ENCODE measurements at regions not wholly inside any gene's neighbourhood (a gene's known extent, or its start where the extent isn't known, plus 50 kb on each side); places are given as distances from the start of the nearest gene placed in this dataset.

DNA sequence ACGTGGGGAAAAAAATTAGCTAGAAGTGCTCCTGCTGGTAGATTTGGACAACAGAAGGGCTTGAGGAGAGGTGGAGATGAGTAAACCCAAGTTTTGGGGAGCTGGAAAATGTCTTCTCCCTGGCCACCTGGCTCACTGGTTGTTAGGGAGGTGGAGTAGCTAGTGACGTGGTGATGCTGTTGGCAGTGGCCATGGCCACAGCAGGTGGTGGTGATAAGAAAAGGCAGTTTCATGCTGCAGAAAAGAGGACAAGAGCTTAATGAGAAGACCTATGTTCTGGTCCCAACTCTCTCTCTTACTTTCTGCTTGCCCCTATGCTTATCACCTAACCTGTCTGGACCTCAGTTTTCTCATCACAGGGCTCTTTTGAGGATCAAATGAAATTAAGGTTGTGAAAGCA is 223.5 kb upstream of the N4BP1 start:
- H3K4me1 ChIP-seq = no peaks in the 10 kb centered on the region
- no peak overlapping the region for H3K27ac ChIP-seq (replicated peaks)
- peaks cover 17% of the 10 kb centered on the region for H3K27me3 ChIP-seq (ENCODE audit: low read depth)
- TF ChIP-seq, protein P1, sequence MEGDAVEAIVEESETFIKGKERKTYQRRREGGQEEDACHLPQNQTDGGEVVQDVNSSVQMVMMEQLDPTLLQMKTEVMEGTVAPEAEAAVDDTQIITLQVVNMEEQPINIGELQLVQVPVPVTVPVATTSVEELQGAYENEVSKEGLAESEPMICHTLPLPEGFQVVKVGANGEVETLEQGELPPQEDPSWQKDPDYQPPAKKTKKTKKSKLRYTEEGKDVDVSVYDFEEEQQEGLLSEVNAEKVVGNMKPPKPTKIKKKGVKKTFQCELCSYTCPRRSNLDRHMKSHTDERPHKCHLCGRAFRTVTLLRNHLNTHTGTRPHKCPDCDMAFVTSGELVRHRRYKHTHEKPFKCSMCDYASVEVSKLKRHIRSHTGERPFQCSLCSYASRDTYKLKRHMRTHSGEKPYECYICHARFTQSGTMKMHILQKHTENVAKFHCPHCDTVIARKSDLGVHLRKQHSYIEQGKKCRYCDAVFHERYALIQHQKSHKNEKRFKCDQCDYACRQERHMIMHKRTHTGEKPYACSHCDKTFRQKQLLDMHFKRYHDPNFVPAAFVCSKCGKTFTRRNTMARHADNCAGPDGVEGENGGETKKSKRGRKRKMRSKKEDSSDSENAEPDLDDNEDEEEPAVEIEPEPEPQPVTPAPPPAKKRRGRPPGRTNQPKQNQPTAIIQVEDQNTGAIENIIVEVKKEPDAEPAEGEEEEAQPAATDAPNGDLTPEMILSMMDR (IDR thresholded peaks at IDR 0.05; ENCODE audit: borderline replicate concordance) = no peak
- no peaks in the 10 kb centered on the region for H3K36me3 ChIP-seq
- no peak for DNase-seq
- intact Hi-C loops (cut with micrococcal nuclease) = no loop called here
- H3K4me3 ChIP-seq = no peak overlapping the region
- no peaks in the 10 kb centered on the region for H3K9me3 ChIP-seq (replicated peaks)

DNA sequence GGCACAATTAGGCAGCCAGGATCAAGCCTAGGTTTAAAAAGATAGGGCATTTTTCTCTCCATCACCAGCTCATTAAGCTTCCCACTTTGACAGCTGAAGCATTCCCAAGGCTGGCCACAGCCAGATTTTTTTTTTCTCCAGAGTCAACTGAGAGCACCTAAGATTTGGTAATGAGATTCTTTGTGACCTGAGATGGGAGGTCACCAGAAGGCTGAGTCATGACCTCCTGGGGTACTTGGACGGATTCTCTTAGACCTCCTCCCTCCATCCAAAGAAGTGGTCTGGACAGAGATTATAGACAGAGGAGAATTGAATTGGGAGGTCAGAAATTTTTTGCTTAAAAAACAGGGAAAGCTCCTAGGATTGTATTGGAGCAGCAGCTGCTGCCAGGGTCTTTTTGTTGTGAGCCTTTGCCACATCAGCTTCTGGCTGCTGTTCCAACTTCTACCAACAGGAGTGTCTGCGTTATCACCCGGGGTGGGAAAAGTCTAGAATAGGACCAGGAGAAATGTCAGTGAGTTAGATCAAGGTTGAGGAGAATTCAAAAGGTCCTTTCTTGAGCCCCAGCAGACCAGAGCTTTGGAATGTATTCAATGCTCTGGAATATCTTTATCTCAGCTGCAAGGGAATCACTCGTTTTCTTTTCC is 221.2 kb upstream of the N4BP1 start:
- peaks cover 35% of the 10 kb centered on the region for H3K27me3 ChIP-seq (ENCODE audit: low read depth)
- H3K9me3 ChIP-seq (replicated peaks) = no peaks in the 10 kb centered on the region
- no peak overlapping the region for H3K27ac ChIP-seq (replicated peaks)
- intact Hi-C loops (cut with micrococcal nuclease) = no loop called here
- H3K4me1 ChIP-seq = no peaks in the 10 kb centered on the region
- no peaks in the 10 kb centered on the region for H3K36me3 ChIP-seq
- TF ChIP-seq, protein P1 (IDR thresholded peaks at IDR 0.05; ENCODE audit: borderline replicate concordance) = peak; percentile 41
- H3K4me3 ChIP-seq = no peak overlapping the region
- no peak for DNase-seq

DNA sequence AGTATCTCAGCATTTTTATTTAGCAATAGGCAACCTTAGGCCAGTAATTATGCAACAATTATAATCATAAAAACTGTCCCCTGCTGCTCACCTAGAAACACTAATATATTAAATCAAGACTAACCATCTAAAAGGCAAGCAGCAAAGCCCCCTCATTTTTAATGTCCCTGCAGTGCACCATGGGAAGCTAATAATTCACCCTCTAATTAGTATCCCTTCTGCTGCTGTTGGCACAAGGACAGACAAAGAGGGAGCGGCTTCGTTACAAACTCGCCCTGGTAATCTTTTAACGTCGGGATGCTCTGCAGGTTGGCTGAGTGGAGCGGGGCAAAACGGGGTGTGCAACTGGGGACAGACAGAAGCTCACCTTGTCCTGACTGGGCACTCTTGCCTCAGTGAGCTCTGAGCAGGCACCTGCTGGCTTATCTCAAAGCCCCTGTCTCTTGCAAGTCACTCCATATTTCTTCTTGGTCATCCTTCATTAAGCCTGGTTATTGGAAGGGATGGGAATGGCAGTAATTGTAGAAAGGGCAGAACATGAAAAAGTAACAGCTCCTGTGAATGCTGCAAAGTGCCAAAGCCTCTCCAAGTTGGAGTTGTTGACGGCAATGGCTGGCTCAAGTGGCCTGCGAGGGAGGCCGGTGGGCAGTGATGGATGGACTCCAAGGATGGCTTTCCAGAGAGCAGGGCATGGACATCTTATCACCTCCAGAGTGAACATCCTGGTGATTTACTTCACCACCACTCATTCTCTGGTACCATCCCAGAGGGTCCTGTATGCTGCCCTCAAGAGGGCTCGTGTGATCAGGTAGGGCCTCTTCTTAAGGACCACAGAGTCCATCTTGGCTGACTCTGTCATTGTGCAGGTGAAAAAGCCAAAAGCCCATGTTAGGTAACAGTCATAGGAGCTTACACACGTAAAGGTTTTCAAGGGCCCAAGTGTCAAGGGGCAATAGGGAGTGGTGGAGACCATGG is 219.6 kb upstream of the N4BP1 start:
- Histone ChIP-seq H3K4me1 (no peaks in the 10 kb centered on the region), H3K27me3 (ENCODE audit: low read depth) (peaks cover 45% of the 10 kb centered on the region), H3K4me3 (no peak overlapping the region), H3K9me3 (replicated peaks) (no peaks in the 10 kb centered on the region), H3K36me3 (no peaks in the 10 kb centered on the region), H3K27ac (replicated peaks) (no peak overlapping the region)
- no peak for DNase-seq
- TF ChIP-seq, protein P1 (IDR thresholded peaks at IDR 0.05; ENCODE audit: borderline replicate concordance) = no peak
- intact Hi-C loops (cut with micrococcal nuclease) = no loop called here

DNA sequence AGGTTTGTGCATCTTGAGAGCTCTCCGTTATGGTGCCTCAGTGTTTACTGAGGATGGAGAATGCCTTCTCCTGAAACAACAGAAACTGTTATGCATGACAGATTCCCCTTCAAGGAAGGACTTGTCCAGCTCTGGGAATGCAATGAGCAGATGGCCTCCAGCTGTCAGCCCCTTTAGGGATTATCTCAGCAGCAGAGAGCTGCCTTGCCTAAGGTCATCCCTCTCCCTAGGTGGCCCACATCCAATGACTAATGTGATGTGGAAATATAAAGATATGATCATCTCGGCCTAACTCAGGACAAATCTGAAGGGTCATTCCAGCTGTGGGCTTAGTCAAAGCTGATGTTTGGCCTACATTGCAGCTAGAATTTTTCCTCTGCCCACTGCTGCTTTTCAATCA is 214.3 kb upstream of the N4BP1 start:
- Histone ChIP-seq H3K36me3 (no peaks in the 10 kb centered on the region), H3K27me3 (ENCODE audit: low read depth) (peaks cover 46% of the 10 kb centered on the region), H3K9me3 (replicated peaks) (peaks cover 7% of the 10 kb centered on the region), H3K27ac (replicated peaks) (no peak overlapping the region), H3K4me3 (no peak overlapping the region), H3K4me1 (no peaks in the 10 kb centered on the region)
- intact Hi-C loops (cut with micrococcal nuclease) = no loop called here
- TF ChIP-seq, protein P1 (IDR thresholded peaks at IDR 0.05; ENCODE audit: borderline replicate concordance) = no peak
- peak; percentile 25 for DNase-seq

DNA sequence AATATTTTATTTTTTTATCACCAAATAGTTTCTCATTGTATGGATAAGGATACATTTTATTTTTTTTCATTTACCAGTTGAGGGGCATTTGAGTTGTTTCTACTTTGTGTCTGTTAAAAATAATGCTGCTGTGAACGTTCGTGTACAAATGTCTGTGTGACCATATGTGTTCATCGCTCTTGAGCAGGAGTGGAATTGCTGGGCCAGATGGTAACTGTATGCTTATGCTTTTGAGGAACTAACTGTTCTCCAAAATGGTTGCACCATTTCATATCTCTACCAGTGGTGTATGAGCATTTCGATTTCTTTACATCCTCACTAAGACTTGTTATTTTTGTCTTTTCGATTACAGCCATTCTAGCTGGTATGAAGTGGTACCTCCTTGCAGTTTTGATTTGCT is 212.5 kb upstream of the N4BP1 start:
- Histone ChIP-seq H3K27me3 (ENCODE audit: low read depth) (peaks cover 46% of the 10 kb centered on the region), H3K27ac (replicated peaks) (no peak overlapping the region), H3K36me3 (no peaks in the 10 kb centered on the region), H3K4me1 (no peaks in the 10 kb centered on the region), H3K9me3 (replicated peaks) (peaks cover 7% of the 10 kb centered on the region), H3K4me3 (no peak overlapping the region)
- intact Hi-C loops (cut with micrococcal nuclease) = no loop called here
- TF ChIP-seq, protein P1 (IDR thresholded peaks at IDR 0.05; ENCODE audit: borderline replicate concordance) = no peak
- no peak for DNase-seq

Measured in left ventricle myocardium inferior (tissue), 1 donor.